K562 (cell line): ENCODE measurements at regions not wholly inside any gene's neighbourhood (a gene's known extent, or its start where the extent isn't known, plus 50 kb on each side); places are given as distances from the start of the nearest gene placed in this dataset.

Experiments used
- ATAC-seq: fragments of 200-7000 bp; cut with Tn5 transposase; 3 replicates; pipeline ENCODE4 v1.9.1; 2020; ENCODE audit warnings: moderate library complexity
- BruUV-seq: library from RNA; stranded (reverse); fragments of 400-500 nt; replicated peaks from 2 replicates; lab custom pipeline; 2021; lab: Mats Ljungman, UMichigan
- CTCF ChIA-PET: fragments of 300-600 bp; formaldehyde crosslinking; extraction: SDS; loops from one replicate; lab custom pipeline; 2021; ENCODE audit warnings: low intra/inter-chr PET ratio; lab: Yijun Ruan, JAX
- POLR2A ChIA-PET: fragments of 300-600, 350-650 bp; sonication (Branson Sonifier 250); formaldehyde crosslinking; extraction: SDS; loops from one replicate; lab custom pipeline; 2021; ENCODE audit warnings: antibody characterized with exemption, inconsistent platforms; lab: Yijun Ruan, JAX
- DNase-seq, 4 experiments: peaks; one replicate each; pipeline versions ENCODE4 v3.0.0 to v3.0.0-alpha.2; 2011 to 2018; ENCODE audit warnings: low spot score in 3 of 4, mixed read lengths in 3 of 4; ENCODE audit errors: extremely low read depth in 1 of 4
- FAIRE-seq: peaks from 2 replicates; lab custom pipeline; 2011; peaks lifted over from hg19 to GRCh38; lab: Jason Lieb, UNC
- H2AFZ ChIP-seq: 2 replicates; pipeline ENCODE4 v1.6.0; 2011; ENCODE audit warnings: low read depth, low read length, control low read depth, inconsistent platforms
- H3K27ac ChIP-seq: fragments of 200-600 bp; 3 replicates; pipeline ENCODE4 v1.8.0; 2011; ENCODE audit warnings: low read depth, mild to moderate bottlenecking, control low read depth, inconsistent platforms, low read length, moderate library complexity, mixed read lengths; ENCODE audit errors: extremely low read depth
- H3K27me3 ChIP-seq, 2 experiments: fragments of 300-600 bp in 1 of 2; 2 replicates in 1 of 2; 3 replicates in 1 of 2; pipeline versions ENCODE4 v1.6.0 to v1.8.0; 2011; ENCODE audit warnings: inconsistent platforms in 2 of 2, low read length in 2 of 2, mild to moderate bottlenecking in 1 of 2, mixed read lengths in 1 of 2, moderate library complexity in 1 of 2; ENCODE audit not compliant: control insufficient read depth in 2 of 2, insufficient read depth in 2 of 2
- H3K36me3 ChIP-seq: fragments of 300-600 bp; 3 replicates; pipeline ENCODE4 v1.8.0; 2011; ENCODE audit warnings: mild to moderate bottlenecking, low read length, inconsistent platforms; ENCODE audit not compliant: control insufficient read depth, insufficient read depth
- H3K4me1 ChIP-seq, 2 experiments: fragments of 200-600 bp in 1 of 2; replicated peaks in 1 of 2; 2 replicates in 1 of 2; 3 replicates in 1 of 2; pipeline versions ENCODE4 v1.5.1 to v1.8.0; 2011; ENCODE audit warnings: inconsistent platforms in 2 of 2, low read length in 2 of 2, mild to moderate bottlenecking in 1 of 2, mixed read lengths in 1 of 2, moderate library complexity in 1 of 2; ENCODE audit not compliant: control insufficient read depth in 2 of 2, insufficient read depth in 2 of 2
- H3K4me2 ChIP-seq: 2 replicates; pipeline ENCODE4 v1.6.1; 2011; ENCODE audit warnings: low read length, control low read depth, inconsistent platforms, mixed read lengths; ENCODE audit not compliant: insufficient read depth
- H3K4me3 ChIP-seq: fragments of 200-600 bp; sonication (generic), shearing (Covaris generic); 2 replicates; pipeline ENCODE4 v1.5.1; 2016; ENCODE audit warnings: control low read depth, inconsistent platforms
- H3K79me2 ChIP-seq: fragments of 200-600 bp; 3 replicates; pipeline ENCODE4 v1.8.0; 2011; ENCODE audit warnings: low read length, inconsistent platforms; ENCODE audit not compliant: control insufficient read depth, insufficient read depth
- H3K9ac ChIP-seq, 2 experiments: 2 replicates each; pipeline versions ENCODE4 v1.6.0 to v1.6.1; 2011; ENCODE audit warnings: low read depth in 2 of 2, low read length in 2 of 2, control low read depth in 1 of 2, inconsistent platforms in 1 of 2, mild to moderate bottlenecking in 1 of 2, mixed read lengths in 1 of 2; ENCODE audit not compliant: insufficient read depth in 1 of 2
- H3K9me1 ChIP-seq: one replicate; pipeline ENCODE4 v1.6.0; 2011; ENCODE audit warnings: inconsistent platforms, mild to moderate bottlenecking, low read length, moderate library complexity; ENCODE audit not compliant: control insufficient read depth, insufficient read depth
- H3K9me3 ChIP-seq: replicated peaks from 2 replicates; pipeline ENCODE4 v1.5.1; 2011; ENCODE audit warnings: low read depth, low read length, inconsistent platforms; ENCODE audit not compliant: control insufficient read depth, insufficient read depth
- H4K20me1 ChIP-seq: replicated peaks from 2 replicates; pipeline ENCODE4 v1.6.1; 2011; ENCODE audit warnings: low read length, inconsistent platforms, mixed read lengths; ENCODE audit not compliant: control insufficient read depth, insufficient read depth
- BRF1 ChIP-seq: IDR thresholded peaks from 3 replicates; pipeline ENCODE4 v1.6.1; 2011; ENCODE audit warnings: borderline replicate concordance, mild to moderate bottlenecking; ENCODE audit not compliant: insufficient read length; ENCODE audit errors: extremely low read depth
- CBX2 ChIP-seq: fragments of 200-600 bp; sonication (generic); IDR thresholded peaks from one replicate; pipeline ENCODE4 v1.6.1; 2012; ENCODE audit warnings: mild to moderate bottlenecking, low read length, inconsistent platforms; ENCODE audit not compliant: insufficient read depth, poor library complexity, severe bottlenecking
- HNRNPLL ChIP-seq: fragments of 200-400 bp; formaldehyde crosslinking; IDR thresholded peaks from 2 replicates; pipeline ENCODE4 v1.6.1; 2017; ENCODE audit warnings: low read length, low read depth, mild to moderate bottlenecking; ENCODE audit not compliant: poor library complexity, severe bottlenecking
- MXI1 ChIP-seq: IDR thresholded peaks from 2 replicates; pipeline ENCODE4 v1.6.1; 2011; ENCODE audit warnings: low read depth, mild to moderate bottlenecking, improper control_type of control experiment, low read length
- NFIC ChIP-seq: fragments of 450-650 bp; IDR thresholded peaks from 2 replicates; pipeline ENCODE4 v1.6.1; 2017; ENCODE audit warnings: mild to moderate bottlenecking, inconsistent platforms
- ZKSCAN1 ChIP-seq: fragments of 150-350 bp; IDR thresholded peaks from 2 replicates; pipeline ENCODE4 v1.6.1; 2016; ENCODE audit warnings: low read depth, low read length
- ZNF12 ChIP-seq: sonication (generic); formaldehyde crosslinking; IDR thresholded peaks from 2 replicates; pipeline ENCODE4 v1.4.0; 2020; ENCODE audit warnings: mild to moderate bottlenecking, missing genetic modification reagents
- WGBS: fragments of 100-300 bp; shearing (Covaris generic); methylation state at CpG from one replicate; pipeline ENCODE4 v1.1.6; 2016; ENCODE audit warnings: low coverage, mixed read lengths; ENCODE audit not compliant: insufficient coverage; ENCODE audit errors: missing lambda C conversion rate; 5-methylcytosine and 5-hydroxymethylcytosine counted together
- in situ Hi-C: fragments of 300-500 bp; cut with MboI; formaldehyde crosslinking; loops from 4 replicates; pipeline ENCODE4 v1.15.0; 2018; ENCODE audit warnings: inconsistent platforms, mixed read lengths
- intact Hi-C: fragments of 100-400 bp; cut with micrococcal nuclease; formaldehyde crosslinking; loops from 2 replicates; pipeline ENCODE4 v1.14.2; 2022
- TF ChIP-seq, protein P1 (sequence below): fragments of 250-450 bp; sonication (Bioruptor Pico); IDR thresholded peaks from 2 replicates; pipeline ENCODE4 v1.8.0; 2021; ENCODE audit warnings: moderate library complexity, mild to moderate bottlenecking, inconsistent platforms
- TF ChIP-seq, protein P2 (sequence below): fragments of 250-450 bp; sonication (Bioruptor Pico); IDR thresholded peaks from 2 replicates; pipeline ENCODE4 v1.4.0; 2020
- TF ChIP-seq, protein P3 (sequence below), 2 experiments: fragments of 250-450 bp in 1 of 2; fragments of 450-650 bp in 1 of 2; sonication (Bioruptor Pico) in 1 of 2; IDR thresholded peaks; 2 replicates each; pipeline versions ENCODE4 v1.6.1 to v1.8.0; 2016 to 2021; ENCODE audit warnings: mild to moderate bottlenecking in 2 of 2, moderate library complexity in 2 of 2, missing compliant biosample characterization in 1 of 2, missing genetic modification characterization in 1 of 2
- TF ChIP-seq, protein P4 (sequence below): fragments of 250-450 bp; sonication (Bioruptor Pico); IDR thresholded peaks from 2 replicates; pipeline ENCODE4 v1.8.0; 2022; ENCODE audit warnings: inconsistent platforms
- TF ChIP-seq, protein P5 (sequence below): sonication (generic); formaldehyde crosslinking; IDR thresholded peaks from 2 replicates; pipeline ENCODE4 v1.8.1; 2023; ENCODE audit warnings: mild to moderate bottlenecking, missing genetic modification reagents

DNA sequence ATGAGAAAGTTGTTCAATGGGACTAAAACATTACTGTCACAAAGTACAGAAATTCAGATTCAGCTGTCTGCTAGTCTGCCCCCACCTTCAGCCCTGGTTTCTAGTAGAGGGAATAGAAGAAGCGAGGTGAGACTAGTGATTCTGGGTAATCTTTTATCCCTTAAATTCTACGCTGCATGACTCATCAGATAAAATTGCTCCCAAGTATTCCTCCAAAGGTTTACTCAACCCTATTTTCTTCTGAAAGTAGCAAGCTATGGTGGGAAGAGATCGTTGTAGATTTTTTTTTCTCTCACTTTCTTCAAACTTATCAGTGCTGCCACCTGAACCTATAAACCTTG, 318.9 kb upstream of the RIOK2 start:
- no peaks in the 10 kb centered on the region for H3K36me3 ChIP-seq
- DNase-seq: no peak
- H2AFZ ChIP-seq: no peak overlapping the region
- H3K4me2 ChIP-seq: no peak overlapping the region
- no peak overlapping the region for H3K9ac ChIP-seq
- no peak overlapping the region for H3K4me3 ChIP-seq
- in situ Hi-C loops (no loop called here), intact Hi-C loops (no loop called here)
- no peaks in the 10 kb centered on the region; the same call in 1 of the 2 replicates for H3K9me3 ChIP-seq
- CTCF ChIA-PET: no interaction called here
- no peaks in the 10 kb centered on the region for H3K9me1 ChIP-seq
- H3K79me2 ChIP-seq: no peaks in the 10 kb centered on the region
- no peak for FAIRE-seq
- no peaks in the 10 kb centered on the region for H3K27me3 ChIP-seq
- no peaks in the 10 kb centered on the region for H3K4me1 ChIP-seq
- no peak overlapping the region for H3K27ac ChIP-seq
- WGBS: 0% methylated on average over 3 of the region's 3 CpGs
- POLR2A ChIA-PET: no interaction called here
- BruUV-seq: no TSS peak
- no peaks in the 10 kb centered on the region for H4K20me1 ChIP-seq
- ATAC-seq: no peak
- TF ChIP-seq, protein P1, sequence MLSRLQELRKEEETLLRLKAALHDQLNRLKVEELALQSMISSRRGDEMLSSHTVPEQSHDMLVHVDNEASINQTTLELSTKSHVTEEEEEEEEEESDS (CRISPR knock-in tag): no peak
- TF ChIP-seq HNRNPLL (no peak), CBX2 (no peak), ZNF12 (CRISPR knock-in tag) (no peak), ZKSCAN1 (no peak), NFIC (no peak), BRF1 (no peak), MXI1 (no peak)
- TF ChIP-seq, protein P2, sequence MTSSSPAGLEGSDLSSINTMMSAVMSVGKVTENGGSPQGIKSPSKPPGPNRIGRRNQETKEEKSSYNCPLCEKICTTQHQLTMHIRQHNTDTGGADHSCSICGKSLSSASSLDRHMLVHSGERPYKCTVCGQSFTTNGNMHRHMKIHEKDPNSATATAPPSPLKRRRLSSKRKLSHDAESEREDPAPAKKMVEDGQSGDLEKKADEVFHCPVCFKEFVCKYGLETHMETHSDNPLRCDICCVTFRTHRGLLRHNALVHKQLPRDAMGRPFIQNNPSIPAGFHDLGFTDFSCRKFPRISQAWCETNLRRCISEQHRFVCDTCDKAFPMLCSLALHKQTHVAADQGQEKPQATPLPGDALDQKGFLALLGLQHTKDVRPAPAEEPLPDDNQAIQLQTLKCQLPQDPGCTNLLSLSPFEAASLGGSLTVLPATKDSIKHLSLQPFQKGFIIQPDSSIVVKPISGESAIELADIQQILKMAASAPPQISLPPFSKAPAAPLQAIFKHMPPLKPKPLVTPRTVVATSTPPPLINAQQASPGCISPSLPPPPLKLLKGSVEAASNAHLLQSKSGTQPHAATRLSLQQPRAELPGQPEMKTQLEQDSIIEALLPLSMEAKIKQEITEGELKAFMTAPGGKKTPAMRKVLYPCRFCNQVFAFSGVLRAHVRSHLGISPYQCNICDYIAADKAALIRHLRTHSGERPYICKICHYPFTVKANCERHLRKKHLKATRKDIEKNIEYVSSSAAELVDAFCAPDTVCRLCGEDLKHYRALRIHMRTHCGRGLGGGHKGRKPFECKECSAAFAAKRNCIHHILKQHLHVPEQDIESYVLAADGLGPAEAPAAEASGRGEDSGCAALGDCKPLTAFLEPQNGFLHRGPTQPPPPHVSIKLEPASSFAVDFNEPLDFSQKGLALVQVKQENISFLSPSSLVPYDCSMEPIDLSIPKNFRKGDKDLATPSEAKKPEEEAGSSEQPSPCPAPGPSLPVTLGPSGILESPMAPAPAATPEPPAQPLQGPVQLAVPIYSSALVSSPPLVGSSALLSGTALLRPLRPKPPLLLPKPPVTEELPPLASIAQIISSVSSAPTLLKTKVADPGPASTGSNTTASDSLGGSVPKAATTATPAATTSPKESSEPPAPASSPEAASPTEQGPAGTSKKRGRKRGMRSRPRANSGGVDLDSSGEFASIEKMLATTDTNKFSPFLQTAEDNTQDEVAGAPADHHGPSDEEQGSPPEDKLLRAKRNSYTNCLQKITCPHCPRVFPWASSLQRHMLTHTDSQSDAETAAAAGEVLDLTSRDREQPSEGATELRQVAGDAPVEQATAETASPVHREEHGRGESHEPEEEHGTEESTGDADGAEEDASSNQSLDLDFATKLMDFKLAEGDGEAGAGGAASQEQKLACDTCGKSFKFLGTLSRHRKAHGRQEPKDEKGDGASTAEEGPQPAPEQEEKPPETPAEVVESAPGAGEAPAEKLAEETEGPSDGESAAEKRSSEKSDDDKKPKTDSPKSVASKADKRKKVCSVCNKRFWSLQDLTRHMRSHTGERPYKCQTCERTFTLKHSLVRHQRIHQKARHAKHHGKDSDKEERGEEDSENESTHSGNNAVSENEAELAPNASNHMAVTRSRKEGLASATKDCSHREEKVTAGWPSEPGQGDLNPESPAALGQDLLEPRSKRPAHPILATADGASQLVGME (CRISPR knock-in tag): no peak
- TF ChIP-seq, protein P3, sequence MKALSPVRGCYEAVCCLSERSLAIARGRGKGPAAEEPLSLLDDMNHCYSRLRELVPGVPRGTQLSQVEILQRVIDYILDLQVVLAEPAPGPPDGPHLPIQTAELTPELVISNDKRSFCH (CRISPR knock-in tag; IDR thresholded peaks at IDR 0.05): no peak
- TF ChIP-seq, protein P3 (tag; IDR thresholded peaks at IDR 0.05): no peak
- TF ChIP-seq, protein P4, sequence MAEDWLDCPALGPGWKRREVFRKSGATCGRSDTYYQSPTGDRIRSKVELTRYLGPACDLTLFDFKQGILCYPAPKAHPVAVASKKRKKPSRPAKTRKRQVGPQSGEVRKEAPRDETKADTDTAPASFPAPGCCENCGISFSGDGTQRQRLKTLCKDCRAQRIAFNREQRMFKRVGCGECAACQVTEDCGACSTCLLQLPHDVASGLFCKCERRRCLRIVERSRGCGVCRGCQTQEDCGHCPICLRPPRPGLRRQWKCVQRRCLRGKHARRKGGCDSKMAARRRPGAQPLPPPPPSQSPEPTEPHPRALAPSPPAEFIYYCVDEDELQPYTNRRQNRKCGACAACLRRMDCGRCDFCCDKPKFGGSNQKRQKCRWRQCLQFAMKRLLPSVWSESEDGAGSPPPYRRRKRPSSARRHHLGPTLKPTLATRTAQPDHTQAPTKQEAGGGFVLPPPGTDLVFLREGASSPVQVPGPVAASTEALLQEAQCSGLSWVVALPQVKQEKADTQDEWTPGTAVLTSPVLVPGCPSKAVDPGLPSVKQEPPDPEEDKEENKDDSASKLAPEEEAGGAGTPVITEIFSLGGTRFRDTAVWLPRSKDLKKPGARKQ (CRISPR knock-in tag): no peak
- TF ChIP-seq, protein P5, sequence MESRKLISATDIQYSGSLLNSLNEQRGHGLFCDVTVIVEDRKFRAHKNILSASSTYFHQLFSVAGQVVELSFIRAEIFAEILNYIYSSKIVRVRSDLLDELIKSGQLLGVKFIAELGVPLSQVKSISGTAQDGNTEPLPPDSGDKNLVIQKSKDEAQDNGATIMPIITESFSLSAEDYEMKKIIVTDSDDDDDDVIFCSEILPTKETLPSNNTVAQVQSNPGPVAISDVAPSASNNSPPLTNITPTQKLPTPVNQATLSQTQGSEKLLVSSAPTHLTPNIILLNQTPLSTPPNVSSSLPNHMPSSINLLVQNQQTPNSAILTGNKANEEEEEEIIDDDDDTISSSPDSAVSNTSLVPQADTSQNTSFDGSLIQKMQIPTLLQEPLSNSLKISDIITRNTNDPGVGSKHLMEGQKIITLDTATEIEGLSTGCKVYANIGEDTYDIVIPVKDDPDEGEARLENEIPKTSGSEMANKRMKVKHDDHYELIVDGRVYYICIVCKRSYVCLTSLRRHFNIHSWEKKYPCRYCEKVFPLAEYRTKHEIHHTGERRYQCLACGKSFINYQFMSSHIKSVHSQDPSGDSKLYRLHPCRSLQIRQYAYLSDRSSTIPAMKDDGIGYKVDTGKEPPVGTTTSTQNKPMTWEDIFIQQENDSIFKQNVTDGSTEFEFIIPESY (CRISPR knock-in tag): no peak
